HG02981 (cell line): ENCODE measurements at regions not wholly inside any gene's neighbourhood (a gene's known extent, or its start where the extent isn't known, plus 50 kb on each side); places are given as distances from the start of the nearest gene placed in this dataset.

Experiments used
- ATAC-seq: cut with Tn5 transposase; IDR thresholded peaks from one replicate; pipeline ENCODE4 v1.9.1; 2021; ENCODE audit warnings: mild to moderate bottlenecking, moderate library complexity; ENCODE audit not compliant: unreplicated experiment

GRCh38 chr4:17077105-17077504 is 178.7 kb upstream of the LDB2 start:
- no peak for ATAC-seq

GRCh38 chr4:17072483-17072882 is 174.0 kb upstream of the LDB2 start:
- no peak for ATAC-seq

GRCh38 chr4:17068891-17069290 is 170.4 kb upstream of the LDB2 start:
- ATAC-seq: no peak

- ATAC-seq: no peak
These were observed 169.9 kb upstream of the LDB2 start for GRCh38 chr4:17068392-17068791.

- ATAC-seq: no peak
These were observed 168.5 kb upstream of the LDB2 start for GRCh38 chr4:17066972-17067371.

GRCh38 chr4:17066236-17066635 is 167.8 kb upstream of the LDB2 start:
- ATAC-seq: no peak

- ATAC-seq: no peak
These were observed 167.4 kb upstream of the LDB2 start for GRCh38 chr4:17065821-17066220.

GRCh38 chr4:17064959-17065358 is 166.5 kb upstream of the LDB2 start:
- no peak for ATAC-seq

- no peak for ATAC-seq
These were observed 165.4 kb upstream of the LDB2 start for GRCh38 chr4:17063888-17064287.

GRCh38 chr4:17060230-17060629 is 161.8 kb upstream of the LDB2 start:
- no peak for ATAC-seq

GRCh38 chr4:17058916-17059741 is 160.7 kb upstream of the LDB2 start:
- ATAC-seq: no peak

GRCh38 chr4:17058536-17058915 is 160.1 kb upstream of the LDB2 start:
- no peak for ATAC-seq

- no peak for ATAC-seq
These were observed 158.6 kb upstream of the LDB2 start for GRCh38 chr4:17057035-17057434.

- ATAC-seq: no peak
These were observed 157.3 kb upstream of the LDB2 start for GRCh38 chr4:17055788-17056187.

- ATAC-seq: no peak
These were observed 147.4 kb upstream of the LDB2 start for GRCh38 chr4:17045866-17046265.

- ATAC-seq: no peak
These were observed 140.2 kb upstream of the LDB2 start for GRCh38 chr4:17038510-17039176.

GRCh38 chr4:17033768-17034181 is 135.3 kb upstream of the LDB2 start:
- no peak for ATAC-seq

- no peak for ATAC-seq
These were observed 134.8 kb upstream of the LDB2 start for GRCh38 chr4:17033025-17033767.

- ATAC-seq: no peak
These were observed 132.1 kb upstream of the LDB2 start for GRCh38 chr4:17030543-17030942.

GRCh38 chr4:17029964-17030363 is 131.5 kb upstream of the LDB2 start:
- no peak for ATAC-seq

- no peak for ATAC-seq
These were observed 131.0 kb upstream of the LDB2 start for GRCh38 chr4:17029432-17029831.

- no peak for ATAC-seq
These were observed 129.1 kb upstream of the LDB2 start for GRCh38 chr4:17027495-17027894.
